Midbrain (tissue), 1 donor: ENCODE measurements at regions not wholly inside any gene's neighbourhood (a gene's known extent, or its start where the extent isn't known, plus 50 kb on each side); places are given as distances from the start of the nearest gene placed in this dataset.

Source experiments
- DNase-seq: peaks from one replicate; lab custom pipeline; 2025; lab: John Stamatoyannopoulos, UW

DNA sequence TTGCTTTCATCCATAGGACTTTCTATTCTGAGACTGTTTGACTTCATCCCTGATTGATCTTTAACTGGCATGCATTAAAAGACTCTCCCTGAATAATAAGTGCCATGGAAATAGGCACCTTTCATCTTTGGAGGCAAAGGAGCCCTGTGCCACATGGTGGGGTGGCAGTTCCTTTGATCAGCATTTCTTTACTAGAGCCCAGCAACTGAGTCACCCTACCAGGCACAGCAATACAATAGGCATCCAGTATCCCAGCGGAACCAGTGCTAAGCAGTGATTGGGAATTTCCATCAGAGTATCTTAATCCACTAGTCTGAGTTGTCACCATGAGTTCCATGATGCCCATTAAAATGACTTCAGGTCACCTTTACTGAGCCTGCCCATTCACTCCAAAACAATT is 476.1 kb upstream of the MPDZ start:
- no peak for DNase-seq

DNA sequence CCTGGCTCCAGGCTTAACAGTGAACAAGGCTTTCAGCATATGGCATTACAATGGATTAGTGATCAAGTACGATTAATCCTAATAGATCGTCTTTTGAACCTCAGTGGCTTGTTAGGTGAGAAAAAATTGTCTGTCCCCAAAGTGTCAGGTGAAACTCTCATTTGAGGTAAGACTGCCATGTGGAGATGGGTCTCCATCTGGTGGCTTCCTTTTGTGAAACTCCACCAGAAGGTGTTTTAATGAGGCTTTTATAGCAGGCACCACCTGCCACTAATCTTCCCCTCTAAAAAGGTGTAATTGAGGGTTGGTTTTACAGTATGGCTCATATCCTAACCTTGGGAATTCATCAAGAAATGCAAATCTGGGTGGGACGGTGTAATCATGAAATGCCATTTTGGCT is 471.1 kb upstream of the MPDZ start:
- no peak for DNase-seq

DNA sequence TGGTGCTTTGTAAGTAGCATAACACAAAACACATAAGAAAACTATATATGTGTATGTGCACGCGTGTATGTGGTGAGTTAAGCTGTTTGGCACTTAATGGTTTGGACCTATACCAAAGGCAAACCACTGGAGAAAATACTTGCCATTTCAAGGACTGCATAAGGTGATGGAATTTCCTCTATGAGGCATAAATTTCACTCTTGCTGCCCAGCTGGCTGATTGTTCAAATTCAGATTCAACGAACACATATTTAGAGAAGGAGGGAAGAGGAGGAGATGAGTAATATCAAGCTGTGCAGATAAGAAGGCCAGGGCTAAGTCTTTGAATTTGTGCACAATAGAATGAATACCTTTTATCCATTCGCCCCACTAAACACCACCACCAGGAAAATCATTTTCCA is 470.6 kb upstream of the MPDZ start:
- no peak for DNase-seq

DNA sequence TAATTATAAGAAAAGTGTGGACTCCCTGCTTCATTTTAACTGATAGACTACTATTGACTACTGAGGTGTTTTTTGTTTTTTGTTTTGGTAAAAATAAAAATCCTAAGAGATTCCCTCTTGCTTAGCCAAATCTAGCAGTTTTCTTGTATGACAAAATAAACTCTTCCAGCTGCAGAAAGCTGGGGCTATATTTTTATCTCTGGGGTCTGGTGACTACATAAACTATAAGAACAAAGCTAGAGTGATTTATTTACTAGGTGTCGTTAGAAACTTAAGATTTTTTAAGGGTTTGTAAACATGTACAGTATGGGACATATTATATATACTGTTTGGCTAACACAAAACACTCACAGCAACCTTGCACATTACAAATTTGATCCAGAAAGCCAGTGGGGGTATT is 467.4 kb upstream of the MPDZ start:
- no peak for DNase-seq

DNA sequence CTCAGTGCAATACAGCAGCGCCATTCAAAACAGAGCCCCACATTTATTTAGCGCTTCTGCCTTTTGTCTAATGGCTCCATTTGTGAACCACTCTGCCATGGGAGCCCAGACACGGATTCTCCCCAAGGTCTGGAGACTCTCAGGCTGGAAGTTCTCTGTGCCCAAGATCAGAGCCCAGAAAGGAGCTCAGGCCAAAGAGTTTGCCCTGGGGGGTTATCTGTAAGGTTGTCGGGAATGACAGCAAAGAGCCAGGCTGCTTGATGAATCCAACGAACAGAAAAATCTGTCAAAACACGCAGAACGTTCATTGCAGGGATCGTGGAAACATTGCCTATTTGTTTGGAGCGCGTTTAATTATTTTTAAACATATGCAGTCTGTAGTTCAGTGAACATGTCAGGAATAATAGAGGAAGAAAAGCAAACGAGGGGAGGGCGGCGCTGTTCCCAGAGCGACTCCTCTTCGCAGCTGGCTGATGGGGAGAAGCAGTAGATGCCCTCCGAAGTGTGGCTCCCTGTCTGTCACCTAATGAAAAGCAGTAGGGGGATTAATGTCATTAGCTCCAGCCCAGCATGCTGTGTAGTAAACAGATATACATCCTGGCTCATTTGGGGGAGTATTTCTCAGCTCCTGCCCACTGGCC is 464.9 kb upstream of the MPDZ start:
- DNase-seq, result no peak

DNA sequence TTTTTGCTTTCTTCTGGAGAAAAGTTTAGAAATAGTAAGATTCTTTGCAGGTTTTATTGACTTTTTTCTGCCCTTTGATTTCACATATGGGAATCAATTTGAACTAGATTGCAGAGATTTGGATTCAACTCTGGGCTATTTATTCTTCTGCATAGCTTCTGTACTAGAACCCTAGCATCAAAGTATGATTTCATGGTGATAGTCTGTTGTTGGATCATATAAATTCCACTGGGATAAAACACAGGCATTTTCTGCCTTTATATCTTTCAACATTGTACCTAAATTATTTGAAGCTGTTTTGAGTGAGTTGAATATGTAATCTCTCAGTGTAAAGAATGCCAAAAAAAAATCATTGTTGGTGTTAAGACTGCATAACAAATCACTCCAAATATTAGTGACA is 458.4 kb upstream of the MPDZ start:
- DNase-seq, result no peak

DNA sequence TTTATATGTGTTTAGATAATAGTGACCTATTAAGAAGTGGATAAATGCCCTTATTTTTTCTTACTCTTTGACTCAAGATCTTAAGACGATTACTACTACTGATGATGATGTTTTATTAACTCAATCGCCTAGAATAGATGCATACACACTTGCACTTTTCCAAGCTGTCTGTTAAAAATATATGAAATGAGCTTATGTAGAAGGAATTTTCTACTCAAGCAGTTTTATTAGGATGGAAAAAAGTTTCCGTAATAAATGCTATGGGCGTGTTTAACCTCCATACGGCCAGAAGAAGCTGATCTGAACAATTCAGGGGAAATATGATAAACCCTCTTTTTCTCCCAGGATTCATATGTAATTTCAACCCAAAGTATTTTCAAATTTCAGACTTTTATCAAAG is 455.7 kb upstream of the MPDZ start:
- no peak for DNase-seq

DNA sequence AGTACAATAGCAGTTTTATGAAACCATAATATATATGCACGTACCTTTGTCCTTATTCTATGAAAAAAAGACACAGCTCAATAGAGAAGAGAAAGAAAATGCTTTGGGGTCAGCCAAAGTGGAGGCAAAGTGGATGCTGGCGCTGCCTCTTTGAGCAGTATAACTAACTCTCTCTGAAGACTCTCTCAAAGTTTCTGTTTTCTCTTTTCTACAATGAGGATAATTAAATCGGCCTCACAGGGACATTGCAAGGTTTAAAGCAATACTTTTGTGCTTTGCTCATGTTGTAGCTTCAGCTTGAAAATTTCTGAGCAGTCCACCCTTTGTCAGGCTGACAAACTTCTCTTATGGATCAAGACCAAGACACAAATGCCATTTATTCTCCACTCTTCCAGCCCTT is 455.1 kb upstream of the MPDZ start:
- no peak for DNase-seq

DNA sequence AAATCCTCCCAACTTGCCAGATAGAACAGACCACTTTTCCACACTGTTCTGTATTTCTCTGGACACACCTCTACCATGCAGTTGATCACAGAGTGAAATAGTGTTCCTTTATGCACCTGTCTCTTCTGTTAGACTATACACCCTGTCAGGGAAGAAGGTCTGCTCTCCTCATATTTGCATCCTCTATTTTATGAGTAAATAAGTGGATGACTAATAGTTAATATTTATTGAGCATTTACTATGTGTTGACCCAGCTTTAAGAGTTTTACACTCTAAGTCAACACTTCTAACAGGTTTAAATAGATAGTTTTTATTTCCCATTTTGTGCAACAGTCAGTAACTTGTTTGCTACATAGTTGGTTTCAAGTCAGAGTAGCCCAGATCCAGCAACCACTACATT is 452.8 kb upstream of the MPDZ start:
- no peak for DNase-seq

DNA sequence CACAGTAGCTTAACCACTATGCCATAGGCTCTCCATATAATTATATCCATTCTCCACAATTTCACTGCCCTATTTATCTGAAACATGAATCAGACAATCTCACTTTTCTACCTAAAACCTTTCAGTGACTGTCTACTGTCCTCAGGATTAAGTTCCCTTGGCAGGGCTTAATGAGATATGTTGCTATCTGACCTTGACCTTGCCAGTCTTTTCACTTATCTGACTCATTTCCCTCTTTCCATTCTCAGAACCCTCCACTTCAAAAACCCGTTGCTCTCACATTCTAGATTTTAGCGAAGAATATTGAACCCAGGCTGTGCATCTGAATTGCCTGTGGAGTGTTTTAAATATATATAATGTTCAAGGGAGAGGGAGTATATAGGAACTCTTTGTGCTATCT is 452.1 kb upstream of the MPDZ start:
- DNase-seq, result no peak

DNA sequence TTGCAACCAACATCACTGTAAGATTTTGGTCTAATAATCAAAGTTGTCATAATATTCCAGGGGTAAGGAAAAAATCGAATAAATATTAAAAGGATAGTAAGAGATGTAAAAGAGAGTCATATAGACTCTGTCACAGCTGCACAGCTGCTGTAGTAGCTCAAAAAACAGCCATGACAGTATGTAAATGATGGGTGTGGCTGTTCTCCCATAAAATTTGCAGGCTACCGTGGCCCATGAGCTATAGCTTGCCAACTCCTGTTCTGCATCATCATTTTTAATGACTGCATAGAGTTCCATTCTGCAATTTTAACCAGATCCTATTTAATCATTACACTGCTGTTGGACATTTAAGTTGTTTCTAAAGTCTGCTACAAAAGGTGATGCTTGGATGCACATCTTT is 450.5 kb upstream of the MPDZ start:
- no peak for DNase-seq

DNA sequence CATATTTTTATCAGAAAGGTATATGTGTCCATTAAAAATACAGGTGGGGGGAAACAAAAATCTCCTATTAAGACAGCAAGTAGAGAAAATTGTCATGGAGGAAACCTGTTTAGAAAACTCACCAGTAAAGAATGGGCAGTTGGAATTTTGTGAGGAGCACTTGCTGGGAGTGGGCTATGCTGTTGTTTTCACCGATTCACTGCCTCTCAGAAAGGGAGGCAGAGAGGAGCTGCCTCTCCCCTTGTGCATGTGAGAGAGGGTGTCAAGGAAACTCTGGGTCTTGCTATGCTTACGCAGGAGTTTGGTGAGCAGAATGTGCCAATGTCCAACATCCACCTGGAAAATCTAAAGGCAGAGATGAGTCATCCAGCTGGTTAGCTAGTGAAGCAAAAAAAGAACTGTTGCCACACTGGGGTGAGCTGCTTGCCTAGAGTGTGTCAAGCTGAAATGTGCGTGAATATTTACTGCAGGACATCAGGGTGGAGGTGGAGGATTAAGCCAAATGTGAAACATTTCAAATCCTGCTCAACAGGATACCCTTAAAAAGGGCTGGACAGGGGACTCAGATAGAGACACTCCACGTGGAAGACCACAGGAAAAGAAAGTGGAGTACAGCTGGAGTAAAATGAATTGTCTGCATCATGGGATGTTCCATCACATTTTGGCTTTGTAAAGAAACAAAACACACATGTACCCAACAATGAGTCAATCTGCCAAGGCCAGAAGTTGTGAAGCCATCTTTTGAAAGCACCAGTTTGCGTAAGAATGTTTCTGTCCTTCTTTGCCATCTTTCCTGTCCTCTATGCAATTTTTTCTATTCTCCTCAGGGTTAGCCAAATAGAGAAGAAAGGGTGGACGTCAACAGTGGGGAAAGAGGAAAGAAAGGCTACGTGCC is 449.7 kb upstream of the MPDZ start:
- no peak for DNase-seq

DNA sequence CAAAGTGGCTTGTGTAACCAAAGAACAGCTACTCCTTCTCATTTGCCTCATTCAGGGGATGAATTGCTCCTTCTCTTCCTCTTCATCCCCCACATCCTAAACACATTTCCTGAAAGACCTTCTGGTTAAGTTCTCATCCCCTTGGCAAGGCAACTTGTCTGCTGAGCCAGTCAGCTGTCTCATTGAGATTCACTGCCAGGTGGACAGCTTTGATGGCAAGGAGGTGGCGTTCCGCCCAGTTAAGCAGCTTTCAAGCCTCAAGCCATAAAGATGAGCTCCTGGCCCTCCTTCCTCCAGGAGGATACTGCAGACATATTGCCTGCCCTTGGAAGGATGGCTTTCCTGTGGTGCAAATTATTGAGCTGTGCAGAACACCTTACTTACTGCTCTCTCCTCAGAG is 448.6 kb upstream of the MPDZ start:
- no peak for DNase-seq

DNA sequence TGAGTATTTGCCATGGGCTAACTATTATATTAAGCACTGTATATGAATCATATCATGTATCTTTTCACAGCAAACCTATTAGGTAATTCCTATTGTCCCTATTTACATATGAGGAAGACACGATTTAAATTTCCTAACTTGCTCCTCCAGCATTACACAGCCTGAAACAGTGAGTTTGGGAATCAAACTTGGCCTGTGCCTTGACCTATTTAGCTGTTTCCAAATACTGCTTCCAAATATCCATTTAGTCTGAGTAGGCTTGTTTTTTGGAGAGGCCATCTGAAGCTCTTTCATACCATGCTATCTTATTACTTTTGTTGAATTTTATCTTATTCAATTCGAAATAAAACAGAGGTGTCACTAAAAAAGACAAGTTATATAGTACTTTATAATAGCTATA is 447.3 kb upstream of the MPDZ start:
- DNase-seq, result no peak

DNA sequence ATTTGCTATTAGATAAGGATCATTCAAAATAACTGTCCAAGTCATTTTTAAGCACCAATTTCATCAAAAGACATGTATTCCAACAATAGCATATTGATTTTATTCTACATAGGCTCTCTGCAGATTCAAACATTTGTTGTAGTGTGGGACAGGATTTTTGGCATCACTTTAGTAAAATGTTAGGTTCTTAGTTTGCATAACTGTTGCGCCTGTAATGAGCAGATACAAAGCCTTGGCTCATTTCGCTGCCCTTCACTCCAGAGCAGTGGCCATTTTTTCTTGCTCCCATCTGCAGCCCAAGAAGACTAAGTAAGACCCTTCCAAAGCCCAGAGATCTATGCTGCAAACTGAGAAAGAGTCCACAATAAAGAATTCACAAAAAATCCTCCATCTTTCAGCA is 446.0 kb upstream of the MPDZ start:
- DNase-seq, result no peak

DNA sequence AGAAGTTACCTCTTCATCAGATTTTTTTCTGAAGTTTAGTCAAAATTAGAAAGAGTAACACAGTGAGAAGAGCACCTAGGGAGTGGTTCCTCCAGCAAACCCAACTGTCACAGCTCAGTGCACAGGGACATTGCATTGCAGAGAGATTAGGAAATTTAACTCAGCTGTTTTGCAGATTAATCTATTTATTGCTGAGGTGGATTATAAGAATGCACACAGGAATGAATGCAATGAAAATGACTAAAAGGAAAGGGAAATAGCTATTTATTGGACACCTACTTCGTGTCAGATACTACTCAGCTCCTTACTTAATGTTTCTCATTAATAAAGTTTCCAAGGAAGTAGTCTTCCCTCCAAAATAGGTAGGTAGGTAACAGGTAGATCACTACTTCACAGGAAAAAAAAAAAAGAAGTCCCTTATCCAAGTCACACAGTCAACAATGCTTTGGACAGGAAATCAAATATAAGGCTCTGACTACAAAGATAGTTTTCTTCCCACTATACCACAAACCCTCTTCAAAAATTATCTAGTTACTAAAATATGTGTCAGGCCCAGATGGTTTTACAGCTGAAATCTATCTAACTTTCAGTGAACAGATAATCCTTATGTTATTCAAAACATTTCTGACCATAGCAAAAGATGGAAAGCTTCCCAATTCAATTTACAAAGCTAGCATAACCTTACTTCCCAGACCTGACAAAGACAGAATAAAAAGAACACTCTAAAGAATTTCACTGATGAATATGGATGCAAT is 442.2 kb upstream of the MPDZ start:
- no peak for DNase-seq

DNA sequence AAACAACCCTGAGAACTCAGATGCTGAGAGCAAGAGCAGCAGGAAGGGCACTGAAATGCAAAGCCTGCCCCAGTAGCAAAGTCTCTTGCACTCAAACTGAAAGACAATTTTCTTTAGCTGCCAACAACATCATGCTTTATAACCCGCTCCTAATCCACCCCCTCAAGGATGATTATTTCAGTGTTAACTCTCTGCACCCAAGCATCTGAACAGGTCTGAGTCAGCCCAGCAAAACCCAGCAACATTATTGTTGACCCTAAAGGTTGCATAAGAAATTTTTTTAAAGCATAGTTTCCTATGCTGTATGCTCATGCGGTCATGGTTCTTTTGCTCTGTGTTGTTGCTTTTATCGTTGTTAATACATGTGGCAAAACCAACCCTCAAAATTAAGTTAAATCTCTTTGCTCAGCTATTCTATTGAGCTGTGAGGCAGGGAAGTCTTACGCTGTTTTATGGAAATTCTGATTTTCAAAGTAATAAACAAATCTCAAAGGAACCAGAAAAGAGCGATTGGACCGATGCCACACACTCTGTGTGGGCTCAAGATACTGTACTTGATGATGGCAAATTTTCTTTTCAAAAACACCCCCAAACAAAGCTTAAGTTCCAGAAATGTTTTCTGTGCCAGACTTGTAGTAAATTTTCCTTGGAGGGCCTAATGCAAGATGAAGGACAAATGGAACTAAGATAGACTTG is 440.6 kb upstream of the MPDZ start:
- no peak for DNase-seq

DNA sequence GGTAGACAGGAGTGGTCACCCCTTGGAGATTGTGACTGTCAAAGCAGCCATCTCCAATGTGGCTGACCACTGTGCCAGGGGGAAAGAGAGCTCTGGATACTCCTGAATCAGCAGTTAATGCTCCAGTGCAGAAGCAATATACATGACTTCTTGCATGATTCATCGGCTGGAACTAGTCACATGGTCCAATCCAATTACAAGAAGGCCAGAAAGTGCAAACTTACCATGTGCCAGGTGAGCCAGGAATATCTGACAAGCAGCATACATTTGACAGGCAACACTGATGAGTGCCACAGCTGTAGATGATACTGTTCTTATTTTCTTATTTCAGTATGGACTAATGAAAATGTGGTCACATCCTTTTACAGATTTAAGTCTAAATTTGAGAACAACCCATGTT is 440.0 kb upstream of the MPDZ start:
- DNase-seq, result no peak

DNA sequence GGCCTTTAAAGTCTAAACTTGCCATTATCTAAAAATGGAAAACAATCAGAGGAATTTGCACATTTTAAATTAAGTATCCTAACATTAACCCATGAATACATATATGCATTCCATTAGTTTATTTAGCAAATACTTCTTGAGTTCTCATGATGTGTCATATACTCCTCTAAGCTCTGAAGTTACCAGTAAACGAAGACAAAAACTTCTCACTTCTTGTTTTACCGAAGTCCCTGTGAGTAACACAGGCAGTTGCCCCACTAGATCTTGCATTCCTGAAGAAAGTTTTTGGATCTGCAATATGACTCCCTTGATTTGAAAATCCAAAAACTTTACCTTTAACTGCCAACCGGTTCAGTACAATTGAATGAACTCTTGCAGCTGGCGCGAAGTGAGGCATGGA is 439.0 kb upstream of the MPDZ start:
- no peak for DNase-seq

DNA sequence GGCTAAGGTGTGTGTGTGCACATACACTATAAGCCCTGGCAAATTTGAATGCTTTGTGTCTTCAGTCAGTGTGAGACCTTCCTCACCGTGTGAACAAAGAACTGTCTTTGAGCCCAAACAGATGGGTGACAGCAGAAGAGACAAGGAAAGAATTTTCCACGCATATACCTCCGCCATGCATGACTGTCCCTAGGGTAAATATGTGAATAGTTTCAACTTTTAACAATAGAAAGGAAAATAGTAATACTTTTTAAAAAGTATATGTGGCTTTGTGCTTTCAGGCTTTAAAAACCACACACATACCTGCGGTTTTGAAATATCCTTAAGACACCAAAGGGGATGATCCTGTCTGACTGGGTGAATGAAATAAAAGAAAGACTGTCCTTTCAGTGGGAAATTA is 438.6 kb upstream of the MPDZ start:
- no peak for DNase-seq

DNA sequence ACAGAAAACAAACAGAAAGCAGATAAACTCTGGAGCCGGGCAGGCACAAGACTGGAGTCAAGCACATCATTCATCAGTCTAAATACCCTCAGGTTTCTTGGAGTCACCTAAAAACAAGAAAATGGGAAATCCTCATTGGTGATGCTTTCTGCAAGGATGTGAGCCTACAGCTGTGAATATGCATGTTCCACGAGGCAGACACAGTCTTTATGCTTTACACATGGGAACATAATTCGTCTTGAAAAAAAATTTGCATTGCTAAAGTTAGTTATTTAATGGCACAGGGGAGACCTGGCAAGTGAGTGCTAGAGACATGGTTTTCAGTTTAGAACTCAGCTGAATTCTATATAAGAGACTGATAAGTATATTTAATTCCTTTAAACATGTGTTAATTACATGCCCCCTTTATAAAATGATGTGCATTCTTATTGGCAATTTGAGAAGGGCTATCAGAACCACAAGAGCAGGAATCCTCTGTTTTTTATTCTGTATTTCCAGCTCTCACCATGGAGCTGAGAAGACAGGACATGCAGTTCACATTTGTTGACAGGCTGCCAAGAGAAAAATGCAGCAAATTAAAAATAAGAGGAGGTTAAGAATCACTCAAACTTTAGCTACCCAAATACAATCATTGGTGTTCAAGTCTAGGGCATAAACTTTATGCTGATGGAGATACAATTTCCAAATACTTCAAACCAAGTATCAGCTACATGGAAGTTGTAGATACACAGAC is 438.0 kb upstream of the MPDZ start:
- no peak for DNase-seq
